ENCODE measurements at regions not wholly inside any gene's neighbourhood (a gene's known extent, or its start where the extent isn't known, plus 50 kb on each side); places are given as distances from the start of the nearest gene placed in this dataset.
A peak's percentile ranks its signal among the peaks of the same experiment; 100 is the strongest.

- H2BK5ac ChIP-seq (ENCODE audit: low read depth, low read length): no peak overlapping the region
- H2BK15ac ChIP-seq (ENCODE audit: low read length): no peak overlapping the region
- H3K4me2 ChIP-seq (ENCODE audit: insufficient read depth in 1 of 2, low read depth in 2 of 2, low read length in 2 of 2): no peak overlapping the region
- DNase-seq (ENCODE audit: low read depth in 1 of 2, low spot score in 2 of 2) (no peak), FAIRE-seq (no peak)
- H3K23ac ChIP-seq (ENCODE audit: insufficient read length): no peak overlapping the region
- no peak overlapping the region for H3K18ac ChIP-seq (ENCODE audit: extremely low read depth, low read length)
- no peaks in the 10 kb centered on the region for H3K9me3 ChIP-seq (ENCODE audit: insufficient read depth in 2 of 2, low read depth in 1 of 2, low read length in 1 of 2)
- H3K27me3 ChIP-seq (replicated peaks in 1 of 4; ENCODE audit: control insufficient read depth in 3 of 4, extremely low read depth in 1 of 4, insufficient read depth in 3 of 4, low read length in 3 of 4): peaks cover 70 to 89% (median 87%) of the 10 kb centered on the region in 4 experiments
- 75% methylated on average over 2 of the region's 2 CpGs; no CpG with 5 or more reads in 1 of the 2 experiments for WGBS, 2 experiments (ENCODE audit: extremely low coverage in 1 of 2, insufficient coverage in 1 of 2, insufficient read length in 1 of 2, insufficient replicate concordance in 2 of 2, low coverage in 1 of 2, low lambda C conversion rate in 2 of 2, missing lambda C conversion rate in 1 of 2)
- no peak overlapping the region for H2BK20ac ChIP-seq (ENCODE audit: low read length)
- no peak overlapping the region for H3K4me3 ChIP-seq (ENCODE audit: extremely low read depth in 1 of 4, insufficient read depth in 2 of 4, low read depth in 3 of 4, low read length in 4 of 4)
- H3K27ac ChIP-seq (ENCODE audit: low read depth, low read length): no peak overlapping the region
- no peak overlapping the region for H4K8ac ChIP-seq (ENCODE audit: extremely low read depth, insufficient read depth, low read length)
- no peak overlapping the region for H3K4ac ChIP-seq (replicated peaks; ENCODE audit: insufficient read length, low read depth, low read length)
- H3K14ac ChIP-seq (ENCODE audit: insufficient read length): no peak overlapping the region
- H3K9ac ChIP-seq (replicated peaks in 1 of 4; ENCODE audit: extremely low read depth in 1 of 4, low read depth in 3 of 4, low read length in 3 of 4): no peak overlapping the region
- no peaks in the 10 kb centered on the region for H3K79me1 ChIP-seq (ENCODE audit: low read depth, low read length)
- H2BK12ac ChIP-seq (ENCODE audit: low read depth, low read length): no peak overlapping the region
- H2AK5ac ChIP-seq (ENCODE audit: low read depth, low read length): no peak overlapping the region
- ChIA-PET POLR2A (ENCODE audit: partially characterized antibody) (interaction anchor here (0.6 kb wide), 1 partner anchor 984 kb away, joined by 3 read pairs; no protein-coding TSS in a partner anchor), CTCF (ENCODE audit: partially characterized antibody) (interaction anchor here (1.6 to 8.7 kb wide), 6 partner anchors 11 to 56 kb away, joined by 5 to 91 read pairs (median 9); no protein-coding TSS in a partner anchor)
- no peak overlapping the region for H3K56ac ChIP-seq (replicated peaks; ENCODE audit: insufficient read length, low read depth, low read length)
- no peaks in the 10 kb centered on the region for H3K23me2 ChIP-seq (ENCODE audit: low read depth, low read length)
- peaks cover 3 to 22% of the 10 kb centered on the region in 2 experiments for H4K20me1 ChIP-seq (replicated peaks in 1 of 2; ENCODE audit: control insufficient read depth in 1 of 2, insufficient read depth in 2 of 2, low read length in 2 of 2)
- no peak for TF ChIP-seq RXRA (IDR thresholded peaks at IDR 0.05; ENCODE audit: insufficient read depth, low read depth, low read length)
- TF ChIP-seq MAFK (IDR thresholded peaks at IDR 0.05; ENCODE audit: low read depth, low read length): 0 out of 2 replicates have a peak, but pooled peaks have one; percentile 19
- H3K4me1 ChIP-seq (replicated peaks in 1 of 4; ENCODE audit: control insufficient read depth in 3 of 4, insufficient read depth in 4 of 4, low read length in 3 of 4): no peaks in the 10 kb centered on the region
- no peak overlapping the region for H4K5ac ChIP-seq (ENCODE audit: insufficient read length, low read depth, low read length)
- H4K91ac ChIP-seq (replicated peaks; ENCODE audit: insufficient read length, low read length): no peak overlapping the region
- H3K79me2 ChIP-seq (ENCODE audit: control insufficient read depth in 1 of 2, insufficient read depth in 2 of 2, low read length in 2 of 2): no peaks in the 10 kb centered on the region
- H2AFZ ChIP-seq (ENCODE audit: low read length): no peak overlapping the region
- no peak overlapping the region for H2BK120ac ChIP-seq (replicated peaks; ENCODE audit: low read depth, low read length)
- no peaks in the 10 kb centered on the region for H3K36me3 ChIP-seq (ENCODE audit: control insufficient read depth in 2 of 4, insufficient read depth in 4 of 4, low read length in 3 of 4)
These were observed 65.6 kb upstream of the VPREB1 start for GRCh38 chr22:22178992-22179391.
